Neuronal stem cell (in vitro differentiated cells): ENCODE measurements at regions not wholly inside any gene's neighbourhood (a gene's known extent, or its start where the extent isn't known, plus 50 kb on each side); places are given as distances from the start of the nearest gene placed in this dataset.

Source experiments
- DNase-seq: peaks from one replicate; pipeline ENCODE4 v3.0.0-alpha.2; 2013; ENCODE audit warnings: low spot score
- H2AFZ ChIP-seq: one replicate; pipeline ENCODE4 v1.6.1; 2013; ENCODE audit warnings: mild to moderate bottlenecking, low read length, inconsistent platforms
- H2AK5ac ChIP-seq: 2 replicates; pipeline ENCODE4 v1.6.1; 2013; ENCODE audit warnings: low read depth, mild to moderate bottlenecking, inconsistent platforms, low read length, moderate library complexity, mixed read lengths
- H2BK120ac ChIP-seq: 2 replicates; pipeline ENCODE4 v1.6.1; 2013; ENCODE audit warnings: low read depth, mild to moderate bottlenecking, inconsistent platforms, low read length, moderate library complexity, mixed read lengths
- H2BK12ac ChIP-seq: one replicate; pipeline ENCODE4 v1.6.1; 2013; ENCODE audit warnings: low read length, inconsistent platforms
- H2BK15ac ChIP-seq: 2 replicates; pipeline ENCODE4 v1.6.1; 2013; ENCODE audit warnings: mild to moderate bottlenecking, low read length, inconsistent platforms, mixed read lengths
- H2BK5ac ChIP-seq: one replicate; pipeline ENCODE4 v1.6.1; 2013; ENCODE audit warnings: inconsistent platforms, mild to moderate bottlenecking, low read length, moderate library complexity
- H3K14ac ChIP-seq: one replicate; pipeline ENCODE4 v1.6.1; 2013; ENCODE audit warnings: low read length, inconsistent platforms
- H3K18ac ChIP-seq: 2 replicates; pipeline ENCODE4 v1.6.1; 2013; ENCODE audit warnings: low read length, inconsistent platforms
- H3K23ac ChIP-seq: 2 replicates; pipeline ENCODE4 v1.6.1; 2013; ENCODE audit warnings: low read depth, mild to moderate bottlenecking, mixed read lengths, low read length, inconsistent platforms; ENCODE audit not compliant: poor library complexity
- H3K27ac ChIP-seq: replicated peaks from 3 replicates; pipeline ENCODE4 v1.5.1; 2013; ENCODE audit warnings: low read length, inconsistent platforms
- H3K27me3 ChIP-seq, 3 experiments: 2 replicates each; pipeline ENCODE4 v1.6.1; 2013; ENCODE audit warnings: low read length in 3 of 3, mild to moderate bottlenecking in 2 of 3, inconsistent platforms in 1 of 3, low read depth in 1 of 3, mixed read lengths in 1 of 3, moderate library complexity in 1 of 3; ENCODE audit not compliant: control insufficient read depth in 3 of 3, insufficient read depth in 3 of 3
- H3K36me3 ChIP-seq, 2 donors: replicated peaks in 1 of 2; 2 replicates each; pipeline ENCODE4 v1.6.1; 2013; ENCODE audit warnings: low read length in 2 of 2; ENCODE audit not compliant: control insufficient read depth in 2 of 2, insufficient read depth in 2 of 2
- H3K4ac ChIP-seq: 2 replicates; pipeline ENCODE4 v1.6.1; 2013; ENCODE audit warnings: inconsistent platforms, mild to moderate bottlenecking, low read length, moderate library complexity
- H3K4me1 ChIP-seq, 2 donors: 1 replicate in 1 of 2; 2 replicates in 1 of 2; pipeline ENCODE4 v1.6.1; 2013; ENCODE audit warnings: low read length in 2 of 2, low read depth in 1 of 2; ENCODE audit not compliant: control insufficient read depth in 2 of 2, insufficient read depth in 1 of 2
- H3K4me2 ChIP-seq: one replicate; pipeline ENCODE4 v1.6.1; 2013; ENCODE audit warnings: mild to moderate bottlenecking, low read length, inconsistent platforms; ENCODE audit not compliant: insufficient read depth, poor library complexity, severe bottlenecking
- H3K4me3 ChIP-seq, 2 donors: 2 replicates each; pipeline ENCODE4 v1.5.1; 2013; ENCODE audit warnings: low read length in 2 of 2, mild to moderate bottlenecking in 2 of 2, inconsistent platforms in 1 of 2, moderate library complexity in 1 of 2
- H3K79me1 ChIP-seq: one replicate; pipeline ENCODE4 v1.6.1; 2013; ENCODE audit warnings: low read depth, mild to moderate bottlenecking, inconsistent platforms, low read length, moderate library complexity
- H3K9ac ChIP-seq: one replicate; pipeline ENCODE4 v1.6.1; 2013; ENCODE audit warnings: mild to moderate bottlenecking, low read depth, low read length, inconsistent platforms; ENCODE audit not compliant: poor library complexity
- H3K9me3 ChIP-seq, 2 donors: replicated peaks in 1 of 2; 2 replicates each; pipeline versions ENCODE3 to v1.6.1; 2013; ENCODE audit warnings: low read length in 2 of 2, mild to moderate bottlenecking in 2 of 2, inconsistent platforms in 1 of 2, low read depth in 1 of 2, mixed read lengths in 1 of 2, moderate library complexity in 1 of 2; ENCODE audit not compliant: control insufficient read depth in 2 of 2, insufficient read depth in 1 of 2
- H4K8ac ChIP-seq: one replicate; pipeline ENCODE4 v1.6.1; 2013; ENCODE audit warnings: low read depth, mild to moderate bottlenecking, inconsistent platforms, low read length, moderate library complexity
- H4K91ac ChIP-seq: one replicate; pipeline ENCODE4 v1.6.1; 2013; ENCODE audit warnings: low read length, low read depth, mild to moderate bottlenecking, inconsistent platforms; ENCODE audit not compliant: poor library complexity
- WGBS, 2 donors: extraction: QIAGEN DNeasy Blood & Tissue Kit; methylation state at CpG; one replicate each; pipeline ENCODE4 v1.1.7; 2013; ENCODE audit warnings: missing lambda C conversion rate in 2 of 2, mixed read lengths in 1 of 2; ENCODE audit not compliant: insufficient read length in 2 of 2, insufficient replicate concordance in 1 of 2; ENCODE audit errors: extremely low coverage in 2 of 2; 5-methylcytosine and 5-hydroxymethylcytosine counted together

DNA sequence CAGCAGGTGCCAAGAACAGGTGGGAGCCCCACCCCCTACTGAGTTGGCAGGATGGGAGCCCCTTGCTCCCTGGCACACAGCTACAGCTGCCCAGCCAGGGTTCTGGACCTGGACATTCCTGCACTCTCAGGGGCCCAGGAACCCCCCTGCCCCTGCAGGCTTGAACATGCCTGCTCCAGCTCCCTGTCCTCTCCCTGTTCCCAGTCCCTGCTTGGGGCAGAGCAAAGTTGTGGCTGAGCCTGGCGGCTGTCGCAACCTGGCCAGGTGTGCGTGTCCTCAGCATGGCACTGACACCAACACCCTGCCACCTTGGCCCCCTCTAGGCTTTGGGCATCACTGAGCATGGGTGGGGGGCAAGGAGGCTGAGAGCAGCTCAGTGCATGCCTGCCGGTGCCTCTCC, 491.2 kb upstream of the NOX3 start:
- no peaks in the 10 kb centered on the region for H3K36me3 ChIP-seq
- no peak overlapping the region for H3K4me2 ChIP-seq
- H2BK5ac ChIP-seq: no peak overlapping the region
- no peaks in the 10 kb centered on the region for H3K4me1 ChIP-seq
- no peak for DNase-seq
- H3K79me1 ChIP-seq: no peaks in the 10 kb centered on the region
- no CpG with 5 or more reads among the region's 4 CpGs for WGBS, 2 donors
- H2AFZ ChIP-seq: no peak overlapping the region
- H3K4ac ChIP-seq: peak overlapping the region; percentile 23
- no peak overlapping the region for H2BK15ac ChIP-seq
- H2BK12ac ChIP-seq: no peak overlapping the region
- no peak overlapping the region for H4K91ac ChIP-seq
- peak overlapping the region; percentile 56 for H3K9ac ChIP-seq
- H2AK5ac ChIP-seq: peak overlapping the region; percentile 83
- H3K9me3 ChIP-seq: no peaks in the 10 kb centered on the region
- peak overlapping the region; percentile 93 for H3K23ac ChIP-seq
- H3K4me3 ChIP-seq: no peak overlapping the region
- H4K8ac ChIP-seq: no peak overlapping the region
- no peak overlapping the region for H3K27ac ChIP-seq
- peak overlapping the region; percentile 83 for H3K18ac ChIP-seq
- peak overlapping the region; percentile 77 for H3K14ac ChIP-seq
- H2BK120ac ChIP-seq: no peak overlapping the region
- no peaks in the 10 kb centered on the region for H3K27me3 ChIP-seq

DNA sequence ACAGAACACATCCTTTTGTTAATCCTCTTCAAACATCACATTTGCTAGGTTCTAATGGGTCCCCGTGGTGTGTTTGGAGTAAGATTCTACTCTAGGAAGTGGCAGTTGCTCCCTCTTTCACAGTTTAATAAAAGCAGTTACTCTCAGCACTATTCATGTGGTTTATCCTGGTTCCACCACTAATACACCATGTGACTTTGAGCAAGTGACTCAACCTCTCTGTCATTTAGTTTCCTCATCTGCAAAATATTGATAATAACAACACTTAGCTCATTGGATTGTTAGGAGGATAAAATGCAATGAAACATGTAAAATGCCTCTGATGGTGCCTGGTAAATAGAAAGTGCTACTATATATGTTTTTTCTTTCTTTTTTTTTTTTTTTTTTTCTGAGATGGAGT, 488.0 kb upstream of the NOX3 start:
- Histone ChIP-seq H3K36me3 (no peaks in the 10 kb centered on the region), H3K4me2 (no peak overlapping the region), H3K27ac (no peak overlapping the region), H4K91ac (no peak overlapping the region), H3K27me3 (no peaks in the 10 kb centered on the region), H3K23ac (no peak overlapping the region), H3K14ac (no peak overlapping the region), H3K4ac (no peak overlapping the region), H2BK12ac (no peak overlapping the region), H3K9me3 (no peaks in the 10 kb centered on the region), H3K9ac (no peak overlapping the region), H3K18ac (no peak overlapping the region), H2AK5ac (no peak overlapping the region), H3K4me3 (no peak overlapping the region), H3K4me1 (no peaks in the 10 kb centered on the region), H2BK5ac (no peak overlapping the region), H2AFZ (no peak overlapping the region), H3K79me1 (no peaks in the 10 kb centered on the region), H2BK120ac (no peak overlapping the region), H4K8ac (no peak overlapping the region), H2BK15ac (no peak overlapping the region)
- no CpG with 5 or more reads among the region's 1 CpG for WGBS, 2 donors
- no peak for DNase-seq

GRCh38 chr6:155939253-155939652, 483.6 kb upstream of the NOX3 start:
- Histone ChIP-seq H2BK12ac (no peak overlapping the region), H3K4me3 (no peak overlapping the region), H3K9ac (no peak overlapping the region), H3K18ac (no peak overlapping the region), H2AK5ac (no peak overlapping the region), H3K4ac (no peak overlapping the region), H2AFZ (no peak overlapping the region), H3K9me3 (no peaks in the 10 kb centered on the region), H3K4me2 (no peak overlapping the region), H3K27ac (no peak overlapping the region), H3K4me1 (no peaks in the 10 kb centered on the region), H2BK120ac (no peak overlapping the region), H3K27me3 (no peaks in the 10 kb centered on the region), H4K8ac (no peak overlapping the region), H3K36me3 (no peaks in the 10 kb centered on the region), H2BK15ac (no peak overlapping the region), H3K23ac (no peak overlapping the region), H3K79me1 (no peaks in the 10 kb centered on the region), H3K14ac (no peak overlapping the region), H4K91ac (no peak overlapping the region), H2BK5ac (no peak overlapping the region)
- DNase-seq: no peak

DNA sequence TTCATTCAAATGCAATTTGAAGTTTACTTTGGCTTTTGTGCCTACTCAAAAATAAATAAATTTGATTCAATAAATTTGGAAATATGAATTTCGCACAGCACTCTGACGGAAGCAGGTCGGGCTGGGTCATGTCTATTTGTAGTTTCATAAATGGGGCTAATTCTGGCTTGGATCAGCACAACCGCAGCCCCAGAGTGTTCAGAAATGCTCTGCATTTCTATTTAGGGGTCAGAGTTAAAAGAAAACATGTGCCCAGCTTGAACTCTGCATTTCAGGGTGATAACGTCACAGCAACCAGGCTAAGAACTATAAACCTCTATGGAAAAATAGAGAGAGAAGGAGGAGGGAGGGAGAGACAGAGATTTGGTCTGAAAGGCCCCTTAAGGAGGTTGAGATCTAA, 480.9 kb upstream of the NOX3 start:
- Histone ChIP-seq H3K4me1 (no peaks in the 10 kb centered on the region), H3K36me3 (no peaks in the 10 kb centered on the region), H3K23ac (no peak overlapping the region), H3K27ac (no peak overlapping the region), H2BK12ac (no peak overlapping the region), H4K8ac (no peak overlapping the region), H3K79me1 (no peaks in the 10 kb centered on the region), H3K4ac (no peak overlapping the region), H3K9ac (no peak overlapping the region), H3K4me2 (no peak overlapping the region), H2BK15ac (no peak overlapping the region), H3K4me3 (no peak overlapping the region), H2AK5ac (no peak overlapping the region), H3K18ac (no peak overlapping the region), H2BK120ac (no peak overlapping the region), H2AFZ (no peak overlapping the region), H2BK5ac (no peak overlapping the region), H4K91ac (no peak overlapping the region), H3K14ac (no peak overlapping the region), H3K27me3 (no peaks in the 10 kb centered on the region), H3K9me3 (no peaks in the 10 kb centered on the region)
- no peak for DNase-seq
- WGBS, 2 donors: no CpG with 5 or more reads among the region's 5 CpGs
